Astrocyte (in vitro differentiated cells and primary cell): ENCODE measurements at regions not wholly inside any gene's neighbourhood (a gene's known extent, or its start where the extent isn't known, plus 50 kb on each side); places are given as distances from the start of the nearest gene placed in this dataset.

Experiments
- EZH2 ChIP-seq: IDR thresholded peaks from 2 replicates; pipeline ENCODE4 v1.6.1; 2012; ENCODE audit warnings: mild to moderate bottlenecking, low read length, inconsistent platforms; ENCODE audit not compliant: insufficient read depth
- TF ChIP-seq, protein P1 (sequence below): IDR thresholded peaks from 2 replicates; pipeline ENCODE4 v1.5.1; 2011; ENCODE audit warnings: low read depth, mild to moderate bottlenecking, inconsistent platforms, low read length, moderate library complexity; ENCODE audit not compliant: insufficient read depth

DNA sequence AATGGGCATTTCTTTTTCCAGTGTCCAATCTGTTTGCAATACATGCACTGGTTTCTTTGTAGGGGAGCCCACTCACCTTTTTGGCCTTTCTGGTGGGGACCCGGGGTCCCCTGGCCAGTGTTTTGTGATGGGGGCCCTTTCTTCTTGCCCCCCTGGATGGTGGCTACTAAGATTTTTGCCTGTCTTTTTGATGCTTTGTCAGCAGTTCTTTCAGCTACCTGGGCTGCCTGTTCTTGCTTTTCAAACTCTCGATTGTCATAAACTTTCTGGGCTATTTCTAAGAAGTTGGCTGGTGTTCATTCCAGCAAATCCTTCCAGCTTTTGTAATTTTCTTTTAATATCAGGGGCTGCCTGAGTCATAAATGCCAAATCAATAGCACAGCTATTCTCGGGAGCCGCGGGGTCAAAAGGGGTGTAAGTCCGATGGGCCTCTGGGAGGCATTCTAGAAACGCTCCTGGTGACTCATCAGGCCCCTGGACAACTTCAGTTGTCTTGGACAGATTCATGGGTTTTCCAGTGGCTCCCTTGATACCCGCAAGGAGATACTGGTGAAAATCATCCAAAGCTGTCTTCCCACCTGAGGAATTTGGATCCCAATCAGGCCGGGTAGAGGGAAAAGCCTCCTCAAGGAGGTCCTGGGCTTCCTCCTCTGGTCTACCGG, 79.0 kb downstream of the PRR15 start:
- TF ChIP-seq, protein P1, sequence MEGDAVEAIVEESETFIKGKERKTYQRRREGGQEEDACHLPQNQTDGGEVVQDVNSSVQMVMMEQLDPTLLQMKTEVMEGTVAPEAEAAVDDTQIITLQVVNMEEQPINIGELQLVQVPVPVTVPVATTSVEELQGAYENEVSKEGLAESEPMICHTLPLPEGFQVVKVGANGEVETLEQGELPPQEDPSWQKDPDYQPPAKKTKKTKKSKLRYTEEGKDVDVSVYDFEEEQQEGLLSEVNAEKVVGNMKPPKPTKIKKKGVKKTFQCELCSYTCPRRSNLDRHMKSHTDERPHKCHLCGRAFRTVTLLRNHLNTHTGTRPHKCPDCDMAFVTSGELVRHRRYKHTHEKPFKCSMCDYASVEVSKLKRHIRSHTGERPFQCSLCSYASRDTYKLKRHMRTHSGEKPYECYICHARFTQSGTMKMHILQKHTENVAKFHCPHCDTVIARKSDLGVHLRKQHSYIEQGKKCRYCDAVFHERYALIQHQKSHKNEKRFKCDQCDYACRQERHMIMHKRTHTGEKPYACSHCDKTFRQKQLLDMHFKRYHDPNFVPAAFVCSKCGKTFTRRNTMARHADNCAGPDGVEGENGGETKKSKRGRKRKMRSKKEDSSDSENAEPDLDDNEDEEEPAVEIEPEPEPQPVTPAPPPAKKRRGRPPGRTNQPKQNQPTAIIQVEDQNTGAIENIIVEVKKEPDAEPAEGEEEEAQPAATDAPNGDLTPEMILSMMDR = no peak
- TF ChIP-seq EZH2 = no peak
